Muscle of back (tissue), 3 donors: ENCODE measurements at regions not wholly inside any gene's neighbourhood (a gene's known extent, or its start where the extent isn't known, plus 50 kb on each side); places are given as distances from the start of the nearest gene placed in this dataset.
"Not testable (repeated sequence)": the region's sequence is repeated elsewhere in the genome, so short reads cannot be mapped to it uniquely, and the experiment has no call there.

ENCODE experiments used
- DNase-seq, 3 donors: peaks; one replicate each; pipeline versions ENCODE4 v3.0.0 to v3.0.0-alpha.2; 2013

DNA sequence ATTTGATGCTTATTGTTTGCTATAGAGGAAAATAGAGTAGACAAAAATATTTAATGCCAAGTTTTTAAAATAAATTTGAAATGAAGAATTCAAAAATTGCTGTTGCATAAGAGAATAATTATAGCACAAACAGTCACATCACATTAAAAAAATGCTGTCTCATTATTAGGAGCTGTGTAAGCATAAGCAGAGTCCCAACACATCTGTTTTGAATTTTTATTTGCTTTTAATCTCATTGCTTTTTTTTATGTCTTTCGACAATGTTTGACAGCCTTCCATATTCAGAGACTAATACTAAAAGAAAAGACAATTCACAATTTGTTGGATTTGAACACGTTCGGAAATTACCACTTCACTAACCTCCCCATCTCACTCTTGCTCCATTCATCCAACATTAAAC is 143.5 kb downstream of the TFPI2 start:
- peak in 1 of 3 donors; percentile 2 for DNase-seq

GRCh38 chr7:93739424-93739823 is 151.1 kb downstream of the TFPI2 start:
- no peak for DNase-seq

DNA sequence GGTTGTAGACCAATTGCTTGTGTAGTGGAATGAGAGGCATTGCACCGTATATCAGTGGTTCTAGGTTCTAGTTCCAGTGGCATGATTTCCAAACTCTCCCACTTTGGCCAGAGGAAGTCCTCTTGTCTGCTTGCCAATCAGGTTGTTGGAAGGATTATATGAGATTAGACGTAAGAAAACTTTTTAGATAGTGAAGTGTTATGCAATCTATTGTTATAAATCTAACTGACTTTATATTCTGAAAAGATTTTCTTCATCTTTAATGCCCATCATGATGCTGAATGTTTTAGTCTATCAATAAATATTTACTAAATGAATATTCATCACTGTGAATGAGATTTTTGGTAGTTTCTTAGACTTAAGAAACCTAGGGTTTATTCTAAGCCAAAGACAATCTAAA is 152.6 kb downstream of the TFPI2 start:
- no peak for DNase-seq

DNA sequence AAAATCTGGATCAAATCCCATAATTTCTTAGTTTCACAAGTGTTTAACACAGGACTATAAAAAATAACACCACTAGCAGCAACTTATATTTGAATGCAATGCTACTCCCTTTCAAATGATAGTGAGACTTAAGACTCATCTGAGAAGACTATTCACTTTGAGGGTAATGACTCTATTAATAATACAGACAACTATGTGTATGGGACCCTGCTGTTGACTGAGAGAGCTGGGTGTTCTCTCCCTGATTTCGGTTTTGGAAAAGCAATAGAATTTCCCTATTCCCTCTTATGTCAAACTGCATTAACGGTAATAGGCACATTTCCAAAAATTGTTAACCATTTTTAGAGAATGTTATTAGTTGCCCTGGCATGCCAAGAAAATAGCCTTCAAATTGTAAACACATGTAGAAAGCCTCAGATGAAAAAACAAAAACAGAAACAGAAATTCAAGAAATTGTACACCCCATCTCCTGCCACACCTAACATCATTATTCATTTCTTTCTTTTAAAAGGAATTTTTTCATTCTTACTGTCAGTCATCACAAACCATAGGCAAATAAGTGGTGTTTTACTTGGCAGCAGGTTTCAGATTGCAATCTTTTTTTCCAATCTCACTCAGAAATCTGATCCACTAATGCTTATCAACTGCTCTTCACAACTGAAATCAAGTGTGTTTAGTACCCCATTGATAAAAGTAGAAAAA is 153.7 kb downstream of the TFPI2 start:
- DNase-seq: no peak

GRCh38 chr7:93728292-93728691 is 153.8 kb upstream of the CALCR start:
- DNase-seq: no peak

DNA sequence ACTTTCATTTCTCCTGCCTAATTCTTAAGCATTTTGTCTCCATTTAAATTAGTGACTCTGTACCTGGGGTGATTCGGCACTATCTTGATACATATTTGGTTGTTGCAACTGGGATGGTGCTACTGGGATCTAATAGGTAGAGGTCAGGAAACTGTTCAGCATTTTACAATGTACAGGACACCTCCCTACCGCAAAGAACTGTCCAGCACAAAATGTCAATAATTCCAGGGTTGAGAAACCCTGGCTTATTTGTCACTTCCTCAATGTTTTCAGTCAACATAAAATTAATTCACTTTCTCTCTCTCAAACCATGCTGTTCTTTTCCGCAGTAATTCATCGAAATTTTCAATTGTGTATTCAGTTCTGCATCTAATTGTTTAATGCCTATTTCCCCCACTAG is 151.4 kb upstream of the CALCR start:
- no peak for DNase-seq

GRCh38 chr7:93723424-93724124 is 149.1 kb upstream of the CALCR start:
- DNase-seq: no peak

- DNase-seq: no peak
Observed at GRCh38 chr7:93720106-93720505, 145.6 kb upstream of the CALCR start.

GRCh38 chr7:93719546-93719945 is 145.0 kb upstream of the CALCR start:
- peak in 1 of 3 donors; percentile 25 for DNase-seq

DNA sequence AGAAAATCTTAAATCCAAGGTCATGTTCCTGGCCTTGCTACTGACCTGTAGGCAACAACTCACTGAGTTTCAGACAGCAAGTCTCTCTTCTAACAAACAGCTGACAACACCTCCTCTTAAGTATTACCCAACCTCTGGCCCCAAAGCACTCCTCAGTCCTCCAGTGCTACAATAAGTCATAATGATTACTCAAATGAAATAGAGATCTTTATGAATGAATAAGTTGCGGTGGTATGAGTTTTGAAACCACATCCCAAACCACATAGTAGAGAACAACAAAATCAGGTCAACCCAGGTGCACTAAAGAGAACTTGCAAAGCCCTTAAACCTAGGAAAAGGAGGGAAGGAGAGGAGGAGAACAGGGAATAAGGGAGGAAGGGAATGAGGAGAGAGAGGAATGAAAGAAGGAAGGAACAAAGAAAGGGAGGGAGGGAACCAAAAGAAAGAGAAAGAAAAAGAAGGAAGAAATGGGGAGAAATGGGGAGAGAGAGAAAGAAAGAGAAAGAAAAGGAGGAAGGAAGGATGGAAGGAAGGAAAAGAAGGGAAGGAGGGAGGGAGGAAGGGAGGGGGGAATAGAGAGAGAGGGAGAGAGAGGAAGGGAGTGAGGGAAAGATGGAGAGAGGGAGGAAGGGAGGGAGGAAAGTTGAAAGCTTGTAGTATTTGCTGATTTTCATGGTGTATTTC is 142.8 kb upstream of the CALCR start:
- no peak for DNase-seq

- peak in 2 of 3 donors; percentile 18 to 48 for DNase-seq
Observed at GRCh38 chr7:93715234-93715633, 140.7 kb upstream of the CALCR start.

DNA sequence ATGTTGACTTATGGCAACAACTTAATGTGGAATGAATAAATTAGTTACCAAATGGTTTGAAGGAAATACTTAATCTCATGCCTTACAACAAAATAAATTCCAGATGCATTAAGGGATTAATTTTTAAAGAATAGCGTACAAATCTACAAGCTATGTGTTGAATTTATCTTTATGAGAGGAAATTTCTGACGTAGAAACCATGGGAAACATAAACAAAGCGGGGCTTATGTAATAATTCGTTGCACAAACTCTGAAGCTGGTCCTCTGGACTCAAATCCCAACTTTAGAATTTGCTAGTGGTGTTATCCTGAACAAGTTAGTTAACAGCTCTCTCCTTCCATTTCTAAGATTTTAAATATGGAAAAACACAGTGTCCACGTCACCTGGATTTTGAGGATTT is 137.4 kb upstream of the CALCR start:
- DNase-seq: no peak

GRCh38 chr7:93708255-93708654 is 133.7 kb upstream of the CALCR start:
- not testable (repeated sequence) for DNase-seq

- DNase-seq: no peak
Observed at GRCh38 chr7:93707249-93707648, 132.7 kb upstream of the CALCR start.

GRCh38 chr7:93706162-93706561 is 131.6 kb upstream of the CALCR start:
- not testable (repeated sequence) for DNase-seq

- no peak for DNase-seq
Observed at GRCh38 chr7:93704217-93704616, 129.7 kb upstream of the CALCR start.

GRCh38 chr7:93697901-93698300 is 123.4 kb upstream of the CALCR start:
- DNase-seq: no peak

GRCh38 chr7:93693796-93694195 is 119.3 kb upstream of the CALCR start:
- DNase-seq: no peak

- no peak for DNase-seq
Observed at GRCh38 chr7:93690021-93690420, 115.5 kb upstream of the CALCR start.

- DNase-seq: no peak
Observed at GRCh38 chr7:93678185-93678584, 103.7 kb upstream of the CALCR start.

DNA sequence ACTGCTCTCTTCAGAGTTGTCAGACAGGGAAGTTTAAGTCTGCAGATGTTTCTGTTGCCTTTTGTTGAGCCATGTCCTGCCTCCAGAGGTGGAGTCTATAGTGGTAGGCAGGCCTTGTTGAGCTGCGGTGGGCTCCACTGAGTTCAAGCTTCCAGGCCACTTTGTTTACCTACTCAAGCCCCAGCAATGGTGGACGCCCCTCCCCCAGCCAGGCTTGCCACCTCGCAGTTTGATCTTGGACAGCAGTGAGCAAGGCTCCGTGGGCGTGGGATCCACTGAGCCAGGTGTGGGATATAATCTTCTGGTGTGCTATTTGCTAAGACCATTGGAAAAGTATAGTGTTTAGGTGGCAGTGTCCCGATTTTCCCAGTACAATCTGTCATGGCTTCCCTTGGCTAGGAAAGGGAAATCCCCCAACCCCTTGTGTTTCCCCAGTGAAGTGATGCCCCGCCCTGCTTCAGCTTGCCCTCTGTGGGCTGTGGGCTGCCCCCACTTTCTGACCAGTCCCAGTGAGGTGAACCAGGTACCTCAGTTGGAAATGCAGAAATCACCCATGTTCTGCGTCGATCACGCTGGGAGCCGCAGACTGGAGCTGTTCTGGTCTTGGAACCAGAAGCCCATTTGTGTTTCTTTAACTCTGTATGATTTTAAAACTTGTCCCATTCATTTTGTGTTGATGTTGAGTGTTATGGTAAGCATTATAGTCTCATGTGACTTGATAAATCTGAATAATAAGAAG is 89.2 kb upstream of the CALCR start:
- DNase-seq: no peak

DNA sequence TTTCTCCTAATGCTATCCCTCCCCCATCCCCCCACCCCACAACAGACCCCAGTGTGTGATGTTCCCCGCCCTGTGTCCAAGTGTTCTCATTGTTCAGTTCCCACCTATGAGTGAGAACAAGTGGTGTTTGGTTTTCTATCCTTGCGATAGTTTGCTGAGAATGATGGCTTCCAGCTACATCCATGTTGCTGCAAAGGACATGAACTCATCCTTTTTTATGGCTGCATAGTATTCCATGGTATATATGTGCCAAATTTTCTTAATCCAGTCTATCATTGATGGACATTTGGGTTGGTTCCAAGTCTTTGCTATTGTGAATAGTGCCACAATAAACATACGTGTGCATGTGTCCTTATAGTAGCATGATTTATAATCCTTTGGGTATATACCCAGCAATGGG is 83.6 kb upstream of the CALCR start:
- not testable (repeated sequence) for DNase-seq
